Endodermal cell (in vitro differentiated cells): ENCODE measurements at regions not wholly inside any gene's neighbourhood (a gene's known extent, or its start where the extent isn't known, plus 50 kb on each side); places are given as distances from the start of the nearest gene placed in this dataset.

Source experiments
- DNase-seq: peaks from one replicate; pipeline ENCODE4 v3.0.0-alpha.2; 2017
- H3K27ac ChIP-seq: 2 replicates; pipeline ENCODE4 v1.5.1; 2013; ENCODE audit warnings: mild to moderate bottlenecking, low read depth, low read length, moderate library complexity
- H3K27me3 ChIP-seq: 2 replicates; pipeline ENCODE4 v1.6.1; 2013; ENCODE audit warnings: mild to moderate bottlenecking, low read length, moderate library complexity; ENCODE audit not compliant: insufficient read depth, control insufficient read depth, poor library complexity, severe bottlenecking
- H3K36me3 ChIP-seq: 2 replicates; pipeline ENCODE4 v1.7.0; 2013; ENCODE audit warnings: mild to moderate bottlenecking, low read length, moderate library complexity; ENCODE audit not compliant: control insufficient read depth, insufficient read depth
- H3K4me1 ChIP-seq: one replicate; pipeline ENCODE4 v1.7.0; 2013; ENCODE audit warnings: low read length; ENCODE audit not compliant: control insufficient read depth, insufficient read depth
- H3K4me3 ChIP-seq: 2 replicates; pipeline ENCODE4 v1.5.1; 2013; ENCODE audit warnings: mild to moderate bottlenecking, low read length, moderate library complexity
- H3K9ac ChIP-seq: 2 replicates; pipeline ENCODE4 v1.6.1; 2013; ENCODE audit warnings: mild to moderate bottlenecking, low read length, moderate library complexity; ENCODE audit not compliant: poor library complexity, severe bottlenecking; ENCODE audit errors: extremely low read depth
- H3K9me3 ChIP-seq: 2 replicates; pipeline ENCODE4 v1.6.1; 2013; ENCODE audit warnings: mild to moderate bottlenecking, low read length, moderate library complexity; ENCODE audit not compliant: control insufficient read depth
- H3K27ac Mint-ChIP-seq: 2 replicates; pipeline ENCODE4 v1.8.0; 2020; ENCODE audit warnings: mixed read lengths
- H3K27me3 Mint-ChIP-seq: 2 replicates; pipeline ENCODE4 v1.8.0; 2021; ENCODE audit warnings: mild to moderate bottlenecking, mixed read lengths; ENCODE audit not compliant: insufficient read depth
- H3K36me3 Mint-ChIP-seq: 2 replicates; pipeline ENCODE4 v1.8.0; 2020; ENCODE audit warnings: low read depth, mixed read lengths
- H3K4me1 Mint-ChIP-seq: 2 replicates; pipeline ENCODE4 v1.8.0; 2020; ENCODE audit warnings: mixed read lengths
- H3K4me3 Mint-ChIP-seq: 2 replicates; pipeline ENCODE4 v1.8.0; 2020; ENCODE audit warnings: mild to moderate bottlenecking, moderate library complexity, mixed read lengths
- H3K9me3 Mint-ChIP-seq: 2 replicates; pipeline ENCODE4 v1.8.0; 2020; ENCODE audit warnings: mild to moderate bottlenecking, mixed read lengths
- CTCF ChIP-seq: fragments of 200-600 bp; sonication (generic); conservative IDR thresholded peaks from 2 replicates; pipeline ENCODE4 v1.5.0; 2021; ENCODE audit warnings: antibody characterized with exemption, mild to moderate bottlenecking
- WGBS, 2 experiments: methylation state at CpG; one replicate each; pipeline versions ENCODE4 v1.1.5 to v1.1.7; 2013; ENCODE audit warnings: missing lambda C conversion rate in 2 of 2, mixed read lengths in 1 of 2; ENCODE audit not compliant: insufficient coverage in 1 of 2, insufficient read length in 1 of 2; 5-methylcytosine and 5-hydroxymethylcytosine counted together

- DNase-seq, result no peak
- Histone ChIP-seq H3K9ac (no peak overlapping the region), H3K27ac (no peak overlapping the region), H3K4me1 (no peaks in the 10 kb centered on the region), H3K9me3 (no peaks in the 10 kb centered on the region), H3K4me3 (no peak overlapping the region), H3K27me3 (no peaks in the 10 kb centered on the region), H3K36me3 (no peaks in the 10 kb centered on the region)
- no peak overlapping the region for H3K4me3 Mint-ChIP-seq
- no peaks in the 10 kb centered on the region for H3K4me1 Mint-ChIP-seq
- H3K9me3 Mint-ChIP-seq, result no peaks in the 10 kb centered on the region
- no peaks in the 10 kb centered on the region for H3K36me3 Mint-ChIP-seq
- no peak for TF ChIP-seq CTCF
- no peaks in the 10 kb centered on the region for H3K27me3 Mint-ChIP-seq
- WGBS, 2 experiments, result no CpG with 5 or more reads among the region's 1 CpG
- H3K27ac Mint-ChIP-seq, result no peak overlapping the region
Measured at GRCh38 chr14:84856751-84857534, 673.0 kb upstream of the FLRT2 start.

GRCh38 chr14:84857571-84857970 is 672.4 kb upstream of the FLRT2 start:
- no peaks in the 10 kb centered on the region for H3K27me3 ChIP-seq
- H3K36me3 ChIP-seq, result no peaks in the 10 kb centered on the region
- H3K27ac ChIP-seq, result no peak overlapping the region
- no peak for DNase-seq
- no peak overlapping the region for H3K4me3 Mint-ChIP-seq
- H3K36me3 Mint-ChIP-seq, result no peaks in the 10 kb centered on the region
- H3K9me3 Mint-ChIP-seq, result no peaks in the 10 kb centered on the region
- H3K9ac ChIP-seq, result no peak overlapping the region
- no peak for TF ChIP-seq CTCF
- H3K27ac Mint-ChIP-seq, result no peak overlapping the region
- no peaks in the 10 kb centered on the region for H3K27me3 Mint-ChIP-seq
- H3K4me1 Mint-ChIP-seq, result no peaks in the 10 kb centered on the region
- no peaks in the 10 kb centered on the region for H3K4me1 ChIP-seq
- no peak overlapping the region for H3K4me3 ChIP-seq
- peaks cover under 1% of the 10 kb centered on the region for H3K9me3 ChIP-seq

GRCh38 chr14:84859116-84859515 is 670.8 kb upstream of the FLRT2 start:
- Histone ChIP-seq H3K9me3 (peaks cover 16% of the 10 kb centered on the region), H3K4me3 (no peak overlapping the region)
- 92 to 100% methylated on average over 2 to 3 of the region's 4 CpGs for WGBS, 2 experiments

More at GRCh38 chr14:84859116-84859515, 670.8 kb upstream of the FLRT2 start:
- no peaks in the 10 kb centered on the region for H3K4me1 Mint-ChIP-seq
- no peak for DNase-seq
- H3K27me3 ChIP-seq, result no peaks in the 10 kb centered on the region
- H3K9me3 Mint-ChIP-seq, result peaks cover 3% of the 10 kb centered on the region
- no peaks in the 10 kb centered on the region for H3K27me3 Mint-ChIP-seq
- no peak overlapping the region for H3K27ac ChIP-seq
- no peak overlapping the region for H3K4me3 Mint-ChIP-seq
- no peak for TF ChIP-seq CTCF
- H3K4me1 ChIP-seq, result no peaks in the 10 kb centered on the region
- H3K36me3 Mint-ChIP-seq, result no peaks in the 10 kb centered on the region
- no peak overlapping the region for H3K27ac Mint-ChIP-seq
- H3K36me3 ChIP-seq, result no peaks in the 10 kb centered on the region
- no peak overlapping the region for H3K9ac ChIP-seq
